Endothelial cell of umbilical vein (primary cell): ENCODE measurements at regions not wholly inside any gene's neighbourhood (a gene's known extent, or its start where the extent isn't known, plus 50 kb on each side); places are given as distances from the start of the nearest gene placed in this dataset.
"Not testable (repeated sequence)": the region's sequence is repeated elsewhere in the genome, so short reads cannot be mapped to it uniquely, and the experiment has no call there.

Source experiments
- BruUV-seq: library from RNA; stranded (reverse); fragments of 400-500 nt; replicated peaks from 2 replicates; lab custom pipeline; 2021; lab: Mats Ljungman, UMichigan
- CTCF ChIA-PET: fragments of 300-600, 350-600 bp; sonication (Branson Sonifier 250); formaldehyde crosslinking; loops from one replicate; lab custom pipeline; 2021; ENCODE audit warnings: antibody characterized with exemption, inconsistent platforms; lab: Charles Lee
- POLR2A ChIA-PET: fragments of 300-600, 350-600 bp; sonication (Branson Sonifier 250); formaldehyde crosslinking; loops from one replicate; lab custom pipeline; 2021; ENCODE audit warnings: antibody characterized with exemption, inconsistent platforms; lab: Charles Lee
- DNase-seq: peaks from one replicate; pipeline ENCODE4 v3.0.0-alpha.2; 2011; ENCODE audit warnings: low read depth, low spot score
- FAIRE-seq: peaks from 2 replicates; lab custom pipeline; 2011; peaks lifted over from hg19 to GRCh38; lab: Jason Lieb, UNC
- H2AFZ ChIP-seq: 2 replicates; pipeline ENCODE4 v1.6.0; 2012; ENCODE audit warnings: low read depth, low read length, control low read depth, inconsistent platforms
- H3K27ac ChIP-seq: 2 replicates; pipeline ENCODE4 v1.5.1; 2011; ENCODE audit warnings: low read depth, mild to moderate bottlenecking, control low read depth, low read length, moderate library complexity; ENCODE audit not compliant: insufficient read depth
- H3K27me3 ChIP-seq, 2 experiments: 2 replicates each; pipeline versions ENCODE4 v1.6.0 to v1.6.1; 2011; ENCODE audit warnings: low read length in 2 of 2, mixed read lengths in 1 of 2; ENCODE audit not compliant: control insufficient read depth in 2 of 2, insufficient read depth in 2 of 2
- H3K36me3 ChIP-seq, 2 experiments: 2 replicates in 1 of 2; 3 replicates in 1 of 2; pipeline ENCODE4 v1.5.1; 2011; ENCODE audit warnings: low read length in 2 of 2, mild to moderate bottlenecking in 1 of 2, moderate library complexity in 1 of 2; ENCODE audit not compliant: control insufficient read depth in 2 of 2, insufficient read depth in 2 of 2; ENCODE audit errors: extremely low read depth in 1 of 2
- H3K4me1 ChIP-seq: 3 replicates; pipeline ENCODE4 v1.5.1; 2011; ENCODE audit warnings: mild to moderate bottlenecking, low read length; ENCODE audit not compliant: control insufficient read depth, insufficient read depth; ENCODE audit errors: extremely low read depth
- H3K4me2 ChIP-seq: 2 replicates; pipeline ENCODE4 v1.6.1; 2011; ENCODE audit warnings: low read length, control low read depth, mixed read lengths; ENCODE audit not compliant: insufficient read depth
- H3K4me3 ChIP-seq, 3 experiments: fragments of 200-600 bp in 1 of 3; sonication (generic), shearing (Covaris generic) in 1 of 3; replicated peaks in 1 of 3; 2 replicates each; pipeline ENCODE4 v1.5.1; 2011 to 2016; ENCODE audit warnings: control low read depth in 3 of 3, low read length in 3 of 3, mild to moderate bottlenecking in 2 of 3, inconsistent platforms in 1 of 3, low read depth in 1 of 3, moderate library complexity in 1 of 3; ENCODE audit not compliant: insufficient read depth in 1 of 3
- H3K79me2 ChIP-seq: 2 replicates; pipeline ENCODE4 v1.6.0; 2012; ENCODE audit warnings: low read length, inconsistent platforms; ENCODE audit not compliant: control insufficient read depth, insufficient read depth
- H3K9ac ChIP-seq: replicated peaks from 2 replicates; pipeline ENCODE3; 2011; ENCODE audit warnings: low read length, control low read depth; ENCODE audit not compliant: insufficient read depth; ENCODE audit errors: extremely low read depth
- H3K9me1 ChIP-seq: replicated peaks from 3 replicates; pipeline ENCODE4 v1.6.0; 2011; ENCODE audit warnings: mild to moderate bottlenecking, low read length; ENCODE audit not compliant: control insufficient read depth, insufficient read depth; ENCODE audit errors: extremely low read depth
- H3K9me3 ChIP-seq: replicated peaks from 2 replicates; pipeline ENCODE4 v1.5.1; 2012; ENCODE audit warnings: low read length, inconsistent platforms; ENCODE audit not compliant: control insufficient read depth, insufficient read depth
- H4K20me1 ChIP-seq: replicated peaks from 2 replicates; pipeline ENCODE3; 2011; ENCODE audit warnings: mild to moderate bottlenecking, low read length; ENCODE audit not compliant: control insufficient read depth, insufficient read depth; ENCODE audit errors: extremely low read depth
- CTCF ChIP-seq, 2 donors: IDR thresholded peaks; 1 replicate in 1 of 2; 2 replicates in 1 of 2; pipeline ENCODE4 v1.5.1; 2011; ENCODE audit warnings: low read length in 2 of 2, mild to moderate bottlenecking in 2 of 2, moderate library complexity in 2 of 2, control low read depth in 1 of 2, inconsistent platforms in 1 of 2, low read depth in 1 of 2; ENCODE audit not compliant: insufficient read depth in 1 of 2; ENCODE audit errors: extremely low read depth in 1 of 2
- EZH2 ChIP-seq: IDR thresholded peaks from 2 replicates; pipeline ENCODE4 v1.6.1; 2012; ENCODE audit warnings: borderline replicate concordance, low read depth, mild to moderate bottlenecking, moderate library complexity, low read length, inconsistent platforms; ENCODE audit not compliant: severe bottlenecking
- FOS ChIP-seq: IDR thresholded peaks from 2 replicates; pipeline ENCODE4 v1.6.1; 2011; ENCODE audit warnings: mild to moderate bottlenecking, low read length, moderate library complexity, borderline replicate concordance; ENCODE audit not compliant: insufficient read depth
- GATA2 ChIP-seq: IDR thresholded peaks from 2 replicates; pipeline ENCODE4 v1.7.0; 2011; ENCODE audit warnings: low read depth, mild to moderate bottlenecking, moderate library complexity, mixed read lengths, low read length; ENCODE audit not compliant: insufficient read length, insufficient read depth
- JUN ChIP-seq: IDR thresholded peaks from 2 replicates; pipeline ENCODE4 v1.6.1; 2011; ENCODE audit warnings: borderline replicate concordance, low read depth; ENCODE audit not compliant: insufficient read length, insufficient read depth
- MAX ChIP-seq: IDR thresholded peaks from 2 replicates; pipeline ENCODE4 v1.6.1; 2011; ENCODE audit not compliant: insufficient read depth, insufficient read length
- MYC ChIP-seq: IDR thresholded peaks from one replicate; pipeline ENCODE4 v1.6.1; 2011; ENCODE audit warnings: mild to moderate bottlenecking, low read depth, low read length
- POLR2A ChIP-seq: IDR thresholded peaks from 2 replicates; pipeline ENCODE4 v1.6.1; 2012; ENCODE audit warnings: low read depth, mild to moderate bottlenecking, control low read depth, low read length
- POLR2AphosphoS5 ChIP-seq: IDR thresholded peaks from 2 replicates; pipeline ENCODE4 v1.6.1; 2012; ENCODE audit warnings: low read depth, mild to moderate bottlenecking, control low read depth, low read length, moderate library complexity; ENCODE audit not compliant: insufficient read depth
- dilution Hi-C: fragments of 300-500 bp; cut with MboI; formaldehyde crosslinking; loops from one replicate; pipeline ENCODE4 v1.15.0; 2019; ENCODE audit warnings: low sequenced_read_pairs; ENCODE audit not compliant: extremely low pct_ligation_motif_present
- intact Hi-C: fragments of 100-400 bp; cut with micrococcal nuclease; formaldehyde crosslinking; loops from one replicate; pipeline ENCODE4 v1.10.0; 2022

- no peaks in the 10 kb centered on the region for H3K9me3 ChIP-seq
- H2AFZ ChIP-seq: no peak overlapping the region
- no peaks in the 10 kb centered on the region for H3K4me1 ChIP-seq
- no peak for FAIRE-seq
- no peaks in the 10 kb centered on the region for H3K79me2 ChIP-seq
- BruUV-seq: no TSS peak
- no peak overlapping the region for H3K4me2 ChIP-seq
- no peaks in the 10 kb centered on the region for H3K27me3 ChIP-seq
- no peaks in the 10 kb centered on the region for H3K36me3 ChIP-seq
- no peaks in the 10 kb centered on the region for H3K9me1 ChIP-seq
- POLR2A ChIA-PET: no interaction called here
- intact Hi-C loops (no loop called here), dilution Hi-C loops (no loop called here)
- CTCF ChIA-PET: no interaction called here
- TF ChIP-seq MAX (no peak), POLR2A (no peak), JUN (no peak), FOS (no peak), EZH2 (no peak), GATA2 (no peak), CTCF (IDR thresholded peaks at IDR 0.05; ENCODE audit: extremely low read depth in 1 of 2, insufficient read depth in 1 of 2, low read depth in 1 of 2, low read length in 2 of 2) (no peak), POLR2AphosphoS5 (no peak), MYC (no peak)
- no peak overlapping the region for H3K4me3 ChIP-seq
- H3K9ac ChIP-seq: no peak overlapping the region
- no peak overlapping the region for H3K27ac ChIP-seq
- no peaks in the 10 kb centered on the region for H4K20me1 ChIP-seq
- DNase-seq: no peak
Observed at GRCh38 chrX:96591421-96591820, 93.2 kb upstream of the DIAPH2 start.

GRCh38 chrX:96597847-96598246, 86.8 kb upstream of the DIAPH2 start:
- H3K36me3 ChIP-seq, BruUV-seq, H3K27ac ChIP-seq, DNase-seq, H3K79me2 ChIP-seq, CTCF ChIA-PET, dilution Hi-C loops, H3K4me1 ChIP-seq, intact Hi-C loops, H3K9ac ChIP-seq, H3K9me1 ChIP-seq, H3K4me2 ChIP-seq, FAIRE-seq, H4K20me1 ChIP-seq, H3K9me3 ChIP-seq, H3K4me3 ChIP-seq, H2AFZ ChIP-seq, H3K27me3 ChIP-seq, POLR2A ChIA-PET: not testable (repeated sequence)
